Ascending aorta (tissue), 2 donors: ENCODE measurements at regions not wholly inside any gene's neighbourhood (a gene's known extent, or its start where the extent isn't known, plus 50 kb on each side); places are given as distances from the start of the nearest gene placed in this dataset.

Source experiments
- DNase-seq, 2 donors: peaks; one replicate each; pipeline ENCODE4 v3.0.0-alpha.2; 2019; ENCODE audit warnings: low spot score in 2 of 2
- H3K27ac ChIP-seq, 2 donors: fragments of 200-600 bp; sonication (generic); one replicate each; pipeline ENCODE4 v1.5.1; 2016 to 2017; ENCODE audit warnings: mild to moderate bottlenecking in 1 of 2
- H3K27me3 ChIP-seq: fragments of 200-600 bp; sonication (generic); one replicate; pipeline ENCODE4 v1.5.1; 2017
- H3K36me3 ChIP-seq, 2 donors: fragments of 200-600 bp; sonication (generic); one replicate each; pipeline ENCODE4 v1.5.1; 2016
- H3K4me1 ChIP-seq, 2 donors: fragments of 200-600 bp; sonication (generic); one replicate each; pipeline ENCODE4 v1.5.1; 2016 to 2017; ENCODE audit warnings: mild to moderate bottlenecking in 1 of 2
- H3K4me3 ChIP-seq, 2 donors: fragments of 200-600 bp; sonication (generic); one replicate each; pipeline ENCODE4 v1.5.1; 2016 to 2017; ENCODE audit warnings: mild to moderate bottlenecking in 1 of 2
- H3K9me3 ChIP-seq, 2 donors: fragments of 200-600 bp; sonication (generic); one replicate each; pipeline ENCODE4 v1.5.1; 2016
- CTCF ChIP-seq, 3 experiments: fragments of 200-600 bp in 2 of 3; fragments of 450-650 bp in 1 of 3; sonication (generic) in 2 of 3; IDR thresholded peaks; one replicate each; pipeline ENCODE4 v1.5.1; 2016 to 2019; ENCODE audit warnings: antibody characterized with exemption in 3 of 3, mild to moderate bottlenecking in 1 of 3, moderate library complexity in 1 of 3
- intact Hi-C: fragments of 100-400 bp; cut with DNase I; formaldehyde crosslinking; loops from one replicate; pipeline ENCODE4 v1.15.1; 2023

GRCh38 chr10:58898854-58899573 is 277.4 kb upstream of the PHYHIPL start:
- TF ChIP-seq CTCF (IDR thresholded peaks at IDR 0.05): no peak
- Histone ChIP-seq H3K9me3 (no peaks in the 10 kb centered on the region), H3K36me3 (no peaks in the 10 kb centered on the region), H3K4me3 (no peak overlapping the region), H3K27ac (no peak overlapping the region), H3K27me3 (no peaks in the 10 kb centered on the region), H3K4me1 (no peaks in the 10 kb centered on the region)
- no peak for DNase-seq
- intact Hi-C loops: no loop called here

DNA sequence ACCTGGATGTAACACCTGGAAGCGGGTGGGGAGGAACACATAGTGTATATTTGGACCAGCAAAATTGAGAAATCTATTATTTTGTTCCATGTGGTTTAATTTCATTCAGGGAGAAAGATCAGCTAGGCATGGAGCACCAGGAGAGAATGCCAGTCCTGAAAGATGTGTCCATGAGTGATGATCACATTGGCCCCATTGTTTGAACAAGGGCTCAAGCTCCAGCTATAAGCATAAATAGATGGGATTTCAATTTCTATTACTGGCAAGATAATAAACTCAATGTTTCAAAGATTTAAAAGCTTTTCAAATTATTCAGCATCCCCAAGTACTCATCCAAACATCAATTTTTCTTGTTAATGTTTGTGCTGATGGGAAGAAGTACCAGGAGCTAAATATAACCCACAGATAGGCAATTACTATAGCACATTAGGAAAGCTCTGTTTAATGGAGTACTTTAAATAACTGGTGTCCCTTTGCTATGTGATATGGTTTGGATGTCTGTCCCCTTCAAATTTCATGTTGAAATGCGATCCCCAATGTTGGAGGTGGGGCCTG is 275.3 kb upstream of the PHYHIPL start:
- no peak for TF ChIP-seq CTCF (IDR thresholded peaks at IDR 0.05)
- no peak overlapping the region for H3K4me3 ChIP-seq
- H3K27me3 ChIP-seq: no peaks in the 10 kb centered on the region
- no peak overlapping the region for H3K27ac ChIP-seq
- intact Hi-C loops: no loop called here
- H3K4me1 ChIP-seq: no peaks in the 10 kb centered on the region
- DNase-seq: no peak
- no peaks in the 10 kb centered on the region for H3K36me3 ChIP-seq
- H3K9me3 ChIP-seq: no peaks in the 10 kb centered on the region

DNA sequence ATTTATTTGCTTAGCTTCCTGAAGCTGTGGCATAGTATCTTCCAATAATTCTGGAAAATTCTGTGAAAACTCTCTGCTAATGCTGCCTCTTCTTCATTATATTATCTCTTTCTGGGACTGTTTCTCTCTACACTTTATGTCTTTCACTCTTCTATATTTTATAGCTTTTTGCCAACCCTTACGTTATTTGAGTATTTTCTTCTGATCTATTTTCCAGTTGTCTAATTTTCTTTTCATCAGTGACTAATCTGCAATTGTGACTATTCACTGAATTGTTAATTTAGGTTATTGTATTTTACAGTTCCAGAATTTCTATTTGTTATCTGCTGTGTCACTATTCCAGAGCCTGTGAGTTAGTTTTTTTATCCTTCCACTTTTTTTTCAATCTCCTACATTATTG is 273.4 kb upstream of the PHYHIPL start:
- H3K36me3 ChIP-seq: no peaks in the 10 kb centered on the region
- H3K4me1 ChIP-seq: no peaks in the 10 kb centered on the region
- DNase-seq: no peak
- H3K4me3 ChIP-seq: no peak overlapping the region
- intact Hi-C loops: no loop called here
- H3K27me3 ChIP-seq: no peaks in the 10 kb centered on the region
- TF ChIP-seq CTCF (IDR thresholded peaks at IDR 0.05): no peak
- H3K27ac ChIP-seq: no peak overlapping the region
- no peaks in the 10 kb centered on the region for H3K9me3 ChIP-seq

DNA sequence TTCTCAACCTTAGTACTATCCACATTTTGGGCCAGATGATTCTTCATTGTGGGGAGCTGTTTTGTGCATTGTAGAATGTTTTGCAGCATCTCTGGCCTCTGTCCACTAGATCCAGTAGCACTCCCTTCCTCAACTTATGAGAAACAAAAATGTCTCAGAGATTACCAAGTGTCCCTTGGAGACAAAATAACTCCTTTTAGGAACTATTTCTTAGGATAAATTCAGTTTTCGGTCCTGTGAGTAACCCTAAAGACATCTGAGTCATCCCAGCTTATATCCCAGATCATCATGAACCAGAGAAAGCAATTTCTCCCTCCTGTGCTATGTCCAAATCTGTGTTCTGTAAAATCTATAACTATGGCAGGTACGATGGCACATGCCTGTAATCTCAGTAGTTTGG is 266.6 kb upstream of the PHYHIPL start:
- Histone ChIP-seq H3K27ac (no peak overlapping the region), H3K9me3 (no peaks in the 10 kb centered on the region), H3K4me3 (no peak overlapping the region), H3K4me1 (no peaks in the 10 kb centered on the region), H3K27me3 (no peaks in the 10 kb centered on the region), H3K36me3 (no peaks in the 10 kb centered on the region)
- no peak for TF ChIP-seq CTCF (IDR thresholded peaks at IDR 0.05)
- intact Hi-C loops: no loop called here
- no peak for DNase-seq

GRCh38 chr10:58913717-58914116 is 262.7 kb upstream of the PHYHIPL start:
- no peak for TF ChIP-seq CTCF (IDR thresholded peaks at IDR 0.05)
- intact Hi-C loops: no loop called here
- Histone ChIP-seq H3K4me3 (no peak overlapping the region), H3K4me1 (no peaks in the 10 kb centered on the region), H3K27me3 (no peaks in the 10 kb centered on the region), H3K27ac (no peak overlapping the region), H3K9me3 (no peaks in the 10 kb centered on the region), H3K36me3 (no peaks in the 10 kb centered on the region)
- DNase-seq: no peak
